Right lung (tissue), 2 donors: ENCODE measurements at regions not wholly inside any gene's neighbourhood (a gene's known extent, or its start where the extent isn't known, plus 50 kb on each side); places are given as distances from the start of the nearest gene placed in this dataset.
A peak's percentile ranks its signal among the peaks of the same experiment; 100 is the strongest.

Experiments
- DNase-seq, 2 donors: peaks; one replicate each; pipeline ENCODE4 v3.0.0-alpha.2; 2013

- DNase-seq, result no peak
Observed at GRCh38 chr15:101590785-101591184, 61.4 kb downstream of the TM2D3 start.

GRCh38 chr15:101583284-101583683 is 68.9 kb downstream of the TM2D3 start:
- no peak for DNase-seq

GRCh38 chr15:101580431-101580830 is 71.8 kb downstream of the TM2D3 start:
- DNase-seq, result no peak

GRCh38 chr15:101579631-101580163 is 72.5 kb downstream of the TM2D3 start:
- no peak for DNase-seq

GRCh38 chr15:101578443-101578894 is 73.7 kb downstream of the TM2D3 start:
- DNase-seq, result no peak

GRCh38 chr15:101573951-101574350 is 78.2 kb downstream of the TM2D3 start:
- no peak for DNase-seq

- DNase-seq, result no peak
Observed at GRCh38 chr15:101570241-101570640, 80.7 kb upstream of the PCSK6 start.

- no peak for DNase-seq
Observed at GRCh38 chr15:101568821-101569555, 79.5 kb upstream of the PCSK6 start.

GRCh38 chr15:101568309-101568708 is 78.8 kb upstream of the PCSK6 start:
- DNase-seq, result no peak

GRCh38 chr15:101566748-101567488 is 77.4 kb upstream of the PCSK6 start:
- no peak for DNase-seq

GRCh38 chr15:101565377-101565776 is 75.9 kb upstream of the PCSK6 start:
- DNase-seq, result no peak

GRCh38 chr15:101563176-101563796 is 73.8 kb upstream of the PCSK6 start:
- no peak for DNase-seq

- no peak for DNase-seq
Observed at GRCh38 chr15:101562428-101563059, 73.0 kb upstream of the PCSK6 start.

- DNase-seq, result no peak
Observed at GRCh38 chr15:101561584-101561906, 72.0 kb upstream of the PCSK6 start.

- DNase-seq, result no peak
Observed at GRCh38 chr15:101560722-101561583, 71.4 kb upstream of the PCSK6 start.

GRCh38 chr15:101559952-101560351 is 70.4 kb upstream of the PCSK6 start:
- DNase-seq, result peak in 1 of 2 donors; percentile 22

- DNase-seq, result peak; percentile 56 to 57
Observed at GRCh38 chr15:101558221-101558941, 68.9 kb upstream of the PCSK6 start.

GRCh38 chr15:101556273-101556672 is 66.8 kb upstream of the PCSK6 start:
- DNase-seq, result no peak

GRCh38 chr15:101554115-101554915 is 64.8 kb upstream of the PCSK6 start:
- no peak for DNase-seq
